Endothelial cell of umbilical vein (primary cell): ENCODE measurements at regions not wholly inside any gene's neighbourhood (a gene's known extent, or its start where the extent isn't known, plus 50 kb on each side); places are given as distances from the start of the nearest gene placed in this dataset.

Source experiments
- BruUV-seq: library from RNA; stranded (reverse); fragments of 400-500 nt; replicated peaks from 2 replicates; lab custom pipeline; 2021; lab: Mats Ljungman, UMichigan
- CTCF ChIA-PET: fragments of 300-600, 350-600 bp; sonication (Branson Sonifier 250); formaldehyde crosslinking; loops from one replicate; lab custom pipeline; 2021; ENCODE audit warnings: antibody characterized with exemption, inconsistent platforms; lab: Charles Lee
- POLR2A ChIA-PET: fragments of 300-600, 350-600 bp; sonication (Branson Sonifier 250); formaldehyde crosslinking; loops from one replicate; lab custom pipeline; 2021; ENCODE audit warnings: antibody characterized with exemption, inconsistent platforms; lab: Charles Lee
- DNase-seq: peaks from one replicate; pipeline ENCODE4 v3.0.0-alpha.2; 2011; ENCODE audit warnings: low read depth, low spot score
- FAIRE-seq: peaks from 2 replicates; lab custom pipeline; 2011; peaks lifted over from hg19 to GRCh38; lab: Jason Lieb, UNC
- H2AFZ ChIP-seq: 2 replicates; pipeline ENCODE4 v1.6.0; 2012; ENCODE audit warnings: low read depth, low read length, control low read depth, inconsistent platforms
- H3K27ac ChIP-seq: 2 replicates; pipeline ENCODE4 v1.5.1; 2011; ENCODE audit warnings: low read depth, mild to moderate bottlenecking, control low read depth, low read length, moderate library complexity; ENCODE audit not compliant: insufficient read depth
- H3K27me3 ChIP-seq, 2 experiments: 2 replicates each; pipeline versions ENCODE4 v1.6.0 to v1.6.1; 2011; ENCODE audit warnings: low read length in 2 of 2, mixed read lengths in 1 of 2; ENCODE audit not compliant: control insufficient read depth in 2 of 2, insufficient read depth in 2 of 2
- H3K36me3 ChIP-seq, 2 experiments: 2 replicates in 1 of 2; 3 replicates in 1 of 2; pipeline ENCODE4 v1.5.1; 2011; ENCODE audit warnings: low read length in 2 of 2, mild to moderate bottlenecking in 1 of 2, moderate library complexity in 1 of 2; ENCODE audit not compliant: control insufficient read depth in 2 of 2, insufficient read depth in 2 of 2; ENCODE audit errors: extremely low read depth in 1 of 2
- H3K4me1 ChIP-seq: 3 replicates; pipeline ENCODE4 v1.5.1; 2011; ENCODE audit warnings: mild to moderate bottlenecking, low read length; ENCODE audit not compliant: control insufficient read depth, insufficient read depth; ENCODE audit errors: extremely low read depth
- H3K4me2 ChIP-seq: 2 replicates; pipeline ENCODE4 v1.6.1; 2011; ENCODE audit warnings: low read length, control low read depth, mixed read lengths; ENCODE audit not compliant: insufficient read depth
- H3K4me3 ChIP-seq, 3 experiments: fragments of 200-600 bp in 1 of 3; sonication (generic), shearing (Covaris generic) in 1 of 3; replicated peaks in 1 of 3; 2 replicates each; pipeline ENCODE4 v1.5.1; 2011 to 2016; ENCODE audit warnings: control low read depth in 3 of 3, low read length in 3 of 3, mild to moderate bottlenecking in 2 of 3, inconsistent platforms in 1 of 3, low read depth in 1 of 3, moderate library complexity in 1 of 3; ENCODE audit not compliant: insufficient read depth in 1 of 3
- H3K79me2 ChIP-seq: 2 replicates; pipeline ENCODE4 v1.6.0; 2012; ENCODE audit warnings: low read length, inconsistent platforms; ENCODE audit not compliant: control insufficient read depth, insufficient read depth
- H3K9ac ChIP-seq: replicated peaks from 2 replicates; pipeline ENCODE3; 2011; ENCODE audit warnings: low read length, control low read depth; ENCODE audit not compliant: insufficient read depth; ENCODE audit errors: extremely low read depth
- H3K9me1 ChIP-seq: replicated peaks from 3 replicates; pipeline ENCODE4 v1.6.0; 2011; ENCODE audit warnings: mild to moderate bottlenecking, low read length; ENCODE audit not compliant: control insufficient read depth, insufficient read depth; ENCODE audit errors: extremely low read depth
- H3K9me3 ChIP-seq: replicated peaks from 2 replicates; pipeline ENCODE4 v1.5.1; 2012; ENCODE audit warnings: low read length, inconsistent platforms; ENCODE audit not compliant: control insufficient read depth, insufficient read depth
- H4K20me1 ChIP-seq: replicated peaks from 2 replicates; pipeline ENCODE3; 2011; ENCODE audit warnings: mild to moderate bottlenecking, low read length; ENCODE audit not compliant: control insufficient read depth, insufficient read depth; ENCODE audit errors: extremely low read depth
- CTCF ChIP-seq, 2 donors: IDR thresholded peaks; 1 replicate in 1 of 2; 2 replicates in 1 of 2; pipeline ENCODE4 v1.5.1; 2011; ENCODE audit warnings: low read length in 2 of 2, mild to moderate bottlenecking in 2 of 2, moderate library complexity in 2 of 2, control low read depth in 1 of 2, inconsistent platforms in 1 of 2, low read depth in 1 of 2; ENCODE audit not compliant: insufficient read depth in 1 of 2; ENCODE audit errors: extremely low read depth in 1 of 2
- EZH2 ChIP-seq: IDR thresholded peaks from 2 replicates; pipeline ENCODE4 v1.6.1; 2012; ENCODE audit warnings: borderline replicate concordance, low read depth, mild to moderate bottlenecking, moderate library complexity, low read length, inconsistent platforms; ENCODE audit not compliant: severe bottlenecking
- FOS ChIP-seq: IDR thresholded peaks from 2 replicates; pipeline ENCODE4 v1.6.1; 2011; ENCODE audit warnings: mild to moderate bottlenecking, low read length, moderate library complexity, borderline replicate concordance; ENCODE audit not compliant: insufficient read depth
- GATA2 ChIP-seq: IDR thresholded peaks from 2 replicates; pipeline ENCODE4 v1.7.0; 2011; ENCODE audit warnings: low read depth, mild to moderate bottlenecking, moderate library complexity, mixed read lengths, low read length; ENCODE audit not compliant: insufficient read length, insufficient read depth
- JUN ChIP-seq: IDR thresholded peaks from 2 replicates; pipeline ENCODE4 v1.6.1; 2011; ENCODE audit warnings: borderline replicate concordance, low read depth; ENCODE audit not compliant: insufficient read length, insufficient read depth
- MYC ChIP-seq: IDR thresholded peaks from one replicate; pipeline ENCODE4 v1.6.1; 2011; ENCODE audit warnings: mild to moderate bottlenecking, low read depth, low read length
- POLR2A ChIP-seq: IDR thresholded peaks from 2 replicates; pipeline ENCODE4 v1.6.1; 2012; ENCODE audit warnings: low read depth, mild to moderate bottlenecking, control low read depth, low read length
- POLR2AphosphoS5 ChIP-seq: IDR thresholded peaks from 2 replicates; pipeline ENCODE4 v1.6.1; 2012; ENCODE audit warnings: low read depth, mild to moderate bottlenecking, control low read depth, low read length, moderate library complexity; ENCODE audit not compliant: insufficient read depth
- dilution Hi-C: fragments of 300-500 bp; cut with MboI; formaldehyde crosslinking; loops from one replicate; pipeline ENCODE4 v1.15.0; 2019; ENCODE audit warnings: low sequenced_read_pairs; ENCODE audit not compliant: extremely low pct_ligation_motif_present
- intact Hi-C: fragments of 100-400 bp; cut with micrococcal nuclease; formaldehyde crosslinking; loops from one replicate; pipeline ENCODE4 v1.10.0; 2022

GRCh38 chr2:240358821-240359397 lies 76.6 kb upstream of the GPC1 start:
- no peak overlapping the region for H3K27ac ChIP-seq
- ChIA-PET CTCF (no interaction called here), POLR2A (no interaction called here)
- FAIRE-seq (no peak), DNase-seq (no peak)
- no peak for TF ChIP-seq CTCF (IDR thresholded peaks at IDR 0.05; ENCODE audit: extremely low read depth in 1 of 2, insufficient read depth in 1 of 2, low read depth in 1 of 2, low read length in 2 of 2)
- TF ChIP-seq GATA2, result no peak
- no peak for TF ChIP-seq FOS
- no peak for TF ChIP-seq POLR2AphosphoS5
- no peak overlapping the region for H3K4me3 ChIP-seq
- no peaks in the 10 kb centered on the region for H4K20me1 ChIP-seq
- no peaks in the 10 kb centered on the region for H3K9me1 ChIP-seq
- H3K27me3 ChIP-seq, result no peaks in the 10 kb centered on the region
- H3K9me3 ChIP-seq, result no peaks in the 10 kb centered on the region
- intact Hi-C loops, result no loop called here
- no peak overlapping the region for H2AFZ ChIP-seq
- dilution Hi-C loops, result no loop called here
- no peaks in the 10 kb centered on the region for H3K79me2 ChIP-seq
- H3K4me2 ChIP-seq, result no peak overlapping the region
- H3K4me1 ChIP-seq, result no peaks in the 10 kb centered on the region
- no peaks in the 10 kb centered on the region for H3K36me3 ChIP-seq
- BruUV-seq, result no TSS peak
- no peak overlapping the region for H3K9ac ChIP-seq

DNA sequence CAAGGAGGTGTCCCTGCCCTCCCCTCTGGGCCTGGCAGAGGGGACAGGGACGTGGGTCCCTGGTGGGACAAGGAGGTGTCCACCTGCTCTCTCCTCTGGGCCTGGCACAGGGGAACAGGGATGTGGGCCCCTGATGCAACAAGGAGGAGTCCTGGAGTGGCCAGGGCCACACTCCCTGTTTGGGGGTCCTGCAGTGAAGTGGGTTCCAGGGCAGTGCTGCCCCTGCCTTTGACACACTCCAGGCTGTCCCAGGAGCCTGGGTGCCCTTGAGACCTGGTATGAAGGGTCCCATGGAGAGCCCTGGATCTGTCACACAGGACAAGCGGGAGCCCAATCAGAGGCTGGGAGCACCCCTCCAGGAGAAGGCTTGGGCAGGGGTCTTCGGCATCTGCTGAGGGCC lies 75.8 kb upstream of the GPC1 start:
- no peak overlapping the region for H3K4me2 ChIP-seq
- no peak overlapping the region for H3K9ac ChIP-seq
- H2AFZ ChIP-seq, result no peak overlapping the region
- DNase-seq (no peak), FAIRE-seq (no peak)
- dilution Hi-C loops (no loop called here), intact Hi-C loops (no loop called here)
- H3K9me3 ChIP-seq, result no peaks in the 10 kb centered on the region
- H3K9me1 ChIP-seq, result no peaks in the 10 kb centered on the region
- TF ChIP-seq MYC (no peak), POLR2A (no peak), JUN (no peak), EZH2 (no peak), CTCF (IDR thresholded peaks at IDR 0.05; ENCODE audit: extremely low read depth in 1 of 2, insufficient read depth in 1 of 2, low read depth in 1 of 2, low read length in 2 of 2) (no peak)
- H3K4me1 ChIP-seq, result no peaks in the 10 kb centered on the region
- no peaks in the 10 kb centered on the region for H4K20me1 ChIP-seq
- no peak overlapping the region for H3K4me3 ChIP-seq
- no peak overlapping the region for H3K27ac ChIP-seq
- H3K36me3 ChIP-seq, result no peaks in the 10 kb centered on the region
- POLR2A ChIA-PET, result no interaction called here
- H3K27me3 ChIP-seq, result no peaks in the 10 kb centered on the region
- H3K79me2 ChIP-seq, result no peaks in the 10 kb centered on the region
- CTCF ChIA-PET, result no interaction called here
- BruUV-seq, result no TSS peak
